ENCODE measurements at regions not wholly inside any gene's neighbourhood (a gene's known extent, or its start where the extent isn't known, plus 50 kb on each side); places are given as distances from the start of the nearest gene placed in this dataset.
"Not testable (repeated sequence)": the region's sequence is repeated elsewhere in the genome, so short reads cannot be mapped to it uniquely, and the experiment has no call there.

- TF ChIP-seq CTCF (IDR thresholded peaks at IDR 0.05; ENCODE audit: extremely low read depth in 1 of 2, insufficient read depth in 1 of 2, low read depth in 1 of 2, low read length in 2 of 2); POLR2AphosphoS5 (IDR thresholded peaks at IDR 0.05; ENCODE audit: insufficient read depth, low read depth, low read length); POLR2A (IDR thresholded peaks at IDR 0.05; ENCODE audit: low read depth, low read length); MYC (IDR thresholded peaks at IDR 0.05; ENCODE audit: low read depth, low read length); FOS (IDR thresholded peaks at IDR 0.05; ENCODE audit: borderline replicate concordance, insufficient read depth, low read length); MAX (IDR thresholded peaks at IDR 0.05; ENCODE audit: insufficient read depth, insufficient read length); EZH2 (IDR thresholded peaks at IDR 0.05; ENCODE audit: borderline replicate concordance, low read depth, low read length, severe bottlenecking); JUN (IDR thresholded peaks at IDR 0.05; ENCODE audit: borderline replicate concordance, insufficient read depth, insufficient read length, low read depth): not testable (repeated sequence)
Measured at GRCh38 chr1:146701320-146701719, 236.8 kb upstream of the NBPF12 start.
